K562 (cell line): ENCODE measurements at regions not wholly inside any gene's neighbourhood (a gene's known extent, or its start where the extent isn't known, plus 50 kb on each side); places are given as distances from the start of the nearest gene placed in this dataset.

Source experiments
- ATAC-seq: fragments of 200-7000 bp; cut with Tn5 transposase; 3 replicates; pipeline ENCODE4 v1.9.1; 2020; ENCODE audit warnings: moderate library complexity
- BruUV-seq: library from RNA; stranded (reverse); fragments of 400-500 nt; replicated peaks from 2 replicates; lab custom pipeline; 2021; lab: Mats Ljungman, UMichigan
- CTCF ChIA-PET: fragments of 300-600 bp; formaldehyde crosslinking; extraction: SDS; loops from one replicate; lab custom pipeline; 2021; ENCODE audit warnings: low intra/inter-chr PET ratio; lab: Yijun Ruan, JAX
- POLR2A ChIA-PET: fragments of 300-600, 350-650 bp; sonication (Branson Sonifier 250); formaldehyde crosslinking; extraction: SDS; loops from one replicate; lab custom pipeline; 2021; ENCODE audit warnings: antibody characterized with exemption, inconsistent platforms; lab: Yijun Ruan, JAX
- DNase-seq, 4 experiments: peaks; one replicate each; pipeline versions ENCODE4 v3.0.0 to v3.0.0-alpha.2; 2011 to 2018; ENCODE audit warnings: low spot score in 3 of 4, mixed read lengths in 3 of 4; ENCODE audit errors: extremely low read depth in 1 of 4
- FAIRE-seq: peaks from 2 replicates; lab custom pipeline; 2011; peaks lifted over from hg19 to GRCh38; lab: Jason Lieb, UNC
- H2AFZ ChIP-seq: 2 replicates; pipeline ENCODE4 v1.6.0; 2011; ENCODE audit warnings: low read depth, low read length, control low read depth, inconsistent platforms
- H3K27ac ChIP-seq: fragments of 200-600 bp; 3 replicates; pipeline ENCODE4 v1.8.0; 2011; ENCODE audit warnings: low read depth, mild to moderate bottlenecking, control low read depth, inconsistent platforms, low read length, moderate library complexity, mixed read lengths; ENCODE audit errors: extremely low read depth
- H3K27me3 ChIP-seq, 2 experiments: fragments of 300-600 bp in 1 of 2; 2 replicates in 1 of 2; 3 replicates in 1 of 2; pipeline versions ENCODE4 v1.6.0 to v1.8.0; 2011; ENCODE audit warnings: inconsistent platforms in 2 of 2, low read length in 2 of 2, mild to moderate bottlenecking in 1 of 2, mixed read lengths in 1 of 2, moderate library complexity in 1 of 2; ENCODE audit not compliant: control insufficient read depth in 2 of 2, insufficient read depth in 2 of 2
- H3K36me3 ChIP-seq: fragments of 300-600 bp; 3 replicates; pipeline ENCODE4 v1.8.0; 2011; ENCODE audit warnings: mild to moderate bottlenecking, low read length, inconsistent platforms; ENCODE audit not compliant: control insufficient read depth, insufficient read depth
- H3K4me1 ChIP-seq, 2 experiments: fragments of 200-600 bp in 1 of 2; replicated peaks in 1 of 2; 2 replicates in 1 of 2; 3 replicates in 1 of 2; pipeline versions ENCODE4 v1.5.1 to v1.8.0; 2011; ENCODE audit warnings: inconsistent platforms in 2 of 2, low read length in 2 of 2, mild to moderate bottlenecking in 1 of 2, mixed read lengths in 1 of 2, moderate library complexity in 1 of 2; ENCODE audit not compliant: control insufficient read depth in 2 of 2, insufficient read depth in 2 of 2
- H3K4me2 ChIP-seq: 2 replicates; pipeline ENCODE4 v1.6.1; 2011; ENCODE audit warnings: low read length, control low read depth, inconsistent platforms, mixed read lengths; ENCODE audit not compliant: insufficient read depth
- H3K4me3 ChIP-seq: fragments of 200-600 bp; sonication (generic), shearing (Covaris generic); 2 replicates; pipeline ENCODE4 v1.5.1; 2016; ENCODE audit warnings: control low read depth, inconsistent platforms
- H3K79me2 ChIP-seq: fragments of 200-600 bp; 3 replicates; pipeline ENCODE4 v1.8.0; 2011; ENCODE audit warnings: low read length, inconsistent platforms; ENCODE audit not compliant: control insufficient read depth, insufficient read depth
- H3K9ac ChIP-seq, 2 experiments: 2 replicates each; pipeline versions ENCODE4 v1.6.0 to v1.6.1; 2011; ENCODE audit warnings: low read depth in 2 of 2, low read length in 2 of 2, control low read depth in 1 of 2, inconsistent platforms in 1 of 2, mild to moderate bottlenecking in 1 of 2, mixed read lengths in 1 of 2; ENCODE audit not compliant: insufficient read depth in 1 of 2
- H3K9me1 ChIP-seq: one replicate; pipeline ENCODE4 v1.6.0; 2011; ENCODE audit warnings: inconsistent platforms, mild to moderate bottlenecking, low read length, moderate library complexity; ENCODE audit not compliant: control insufficient read depth, insufficient read depth
- H3K9me3 ChIP-seq: replicated peaks from 2 replicates; pipeline ENCODE4 v1.5.1; 2011; ENCODE audit warnings: low read depth, low read length, inconsistent platforms; ENCODE audit not compliant: control insufficient read depth, insufficient read depth
- H4K20me1 ChIP-seq: replicated peaks from 2 replicates; pipeline ENCODE4 v1.6.1; 2011; ENCODE audit warnings: low read length, inconsistent platforms, mixed read lengths; ENCODE audit not compliant: control insufficient read depth, insufficient read depth
- CEBPB ChIP-seq: fragments of 450-650 bp; IDR thresholded peaks from 2 replicates; pipeline ENCODE4 v1.6.1; 2016; ENCODE audit warnings: missing genetic modification characterization, missing compliant biosample characterization
- EWSR1 ChIP-seq: fragments of 450-650 bp; IDR thresholded peaks from 2 replicates; pipeline ENCODE4 v1.6.1; 2018; ENCODE audit warnings: borderline replicate concordance, mild to moderate bottlenecking, low read depth, moderate library complexity; ENCODE audit not compliant: partially characterized antibody
- GATA2 ChIP-seq: sonication (generic); formaldehyde crosslinking; IDR thresholded peaks from 2 replicates; pipeline ENCODE4 v1.4.0; 2020; ENCODE audit warnings: mild to moderate bottlenecking, missing genetic modification reagents
- GTF2E2 ChIP-seq: fragments of 200-800 bp; sonication (Bioruptor generic); IDR thresholded peaks from 2 replicates; pipeline ENCODE4 v1.6.1; 2016; ENCODE audit warnings: missing genetic modification characterization, missing compliant biosample characterization
- HDGF ChIP-seq: fragments of 450-650 bp; IDR thresholded peaks from 2 replicates; pipeline ENCODE4 v1.6.1; 2016
- JUNB ChIP-seq: fragments of 450-650 bp; formaldehyde crosslinking; conservative IDR thresholded peaks from 2 replicates; pipeline ENCODE4 v1.4.0; 2020; ENCODE audit warnings: mild to moderate bottlenecking
- KLF10 ChIP-seq: fragments of 250-450 bp; sonication (Bioruptor Pico); IDR thresholded peaks from 2 replicates; pipeline ENCODE4 v1.6.1; 2021; ENCODE audit warnings: matching md5 sums
- NCOA1 ChIP-seq: fragments of 450-650 bp; IDR thresholded peaks from 2 replicates; pipeline ENCODE4 v1.6.1; 2016; ENCODE audit warnings: low read depth
- NR3C1 ChIP-seq: sonication (generic); formaldehyde crosslinking; IDR thresholded peaks from 2 replicates; pipeline ENCODE4 v1.8.1; 2022; ENCODE audit warnings: missing genetic modification reagents
- POLR2AphosphoS5 ChIP-seq: IDR thresholded peaks from 2 replicates; pipeline ENCODE4 v1.6.1; 2011; ENCODE audit warnings: mild to moderate bottlenecking, low read depth, low read length, moderate library complexity; ENCODE audit not compliant: control insufficient read depth, insufficient read depth
- TAF7 ChIP-seq: fragments of 450-650 bp; IDR thresholded peaks from 2 replicates; pipeline ENCODE4 v1.6.1; 2016; ENCODE audit warnings: missing genetic modification characterization, missing compliant biosample characterization
- TAF9B ChIP-seq: fragments of 450-650 bp; IDR thresholded peaks from 2 replicates; pipeline ENCODE4 v1.6.1; 2018; ENCODE audit warnings: mild to moderate bottlenecking; ENCODE audit not compliant: partially characterized antibody
- ZNF584 ChIP-seq: fragments of 200-800 bp; sonication (Bioruptor generic); IDR thresholded peaks from 2 replicates; pipeline ENCODE4 v1.6.1; 2016; ENCODE audit warnings: low read depth, mild to moderate bottlenecking, missing genetic modification characterization, missing compliant biosample characterization
- WGBS: fragments of 100-300 bp; shearing (Covaris generic); methylation state at CpG from one replicate; pipeline ENCODE4 v1.1.6; 2016; ENCODE audit warnings: low coverage, mixed read lengths; ENCODE audit not compliant: insufficient coverage; ENCODE audit errors: missing lambda C conversion rate; 5-methylcytosine and 5-hydroxymethylcytosine counted together
- in situ Hi-C: fragments of 300-500 bp; cut with MboI; formaldehyde crosslinking; loops from 4 replicates; pipeline ENCODE4 v1.15.0; 2018; ENCODE audit warnings: inconsistent platforms, mixed read lengths
- intact Hi-C: fragments of 100-400 bp; cut with micrococcal nuclease; formaldehyde crosslinking; loops from 2 replicates; pipeline ENCODE4 v1.14.2; 2022
- TF ChIP-seq, protein P1 (sequence below): IDR thresholded peaks from 3 replicates; pipeline ENCODE4 v1.6.1; 2011; ENCODE audit warnings: borderline replicate concordance, mild to moderate bottlenecking, moderate library complexity; ENCODE audit not compliant: insufficient read length; ENCODE audit errors: extremely low read depth
- TF ChIP-seq, protein P2 (sequence below), 3 experiments: IDR thresholded peaks in 2 of 3; conservative IDR thresholded peaks in 1 of 3; 2 replicates each; pipeline ENCODE4 v1.5.1; 2011 to 2012; ENCODE audit warnings: low read length in 3 of 3, mild to moderate bottlenecking in 3 of 3, control low read depth in 2 of 3, improper control_type of control experiment in 1 of 3, inconsistent platforms in 1 of 3, low read depth in 1 of 3, mixed read lengths in 1 of 3, moderate library complexity in 1 of 3; ENCODE audit not compliant: insufficient read depth in 2 of 3

DNA sequence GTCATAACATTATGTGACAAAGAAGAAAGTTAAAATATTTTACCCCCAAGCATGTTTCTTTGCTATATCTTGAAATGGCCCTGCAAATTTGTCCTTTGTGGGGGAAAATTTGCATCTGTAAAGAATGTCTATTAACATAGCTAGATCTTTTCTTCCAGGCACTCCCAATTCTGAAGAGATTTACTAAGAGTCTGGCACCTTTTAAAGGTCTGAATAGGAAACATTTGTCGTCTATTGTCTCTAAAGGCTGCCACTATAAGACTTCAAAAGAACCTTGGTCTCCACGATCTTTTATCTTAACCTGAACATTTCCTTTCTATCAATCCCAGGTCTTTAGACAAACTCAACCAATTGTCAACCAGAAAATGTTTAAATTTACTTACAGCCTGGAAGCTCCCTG is 128.6 kb upstream of the VCX start:
- in situ Hi-C loops = no loop called here
- intact Hi-C loops = no loop called here
- H3K79me2 ChIP-seq = no peaks in the 10 kb centered on the region
- H2AFZ ChIP-seq = no peak overlapping the region
- H3K27ac ChIP-seq = no peak overlapping the region
- no peak overlapping the region for H3K4me3 ChIP-seq
- no peak overlapping the region for H3K4me2 ChIP-seq
- no peaks in the 10 kb centered on the region for H3K36me3 ChIP-seq
- no peaks in the 10 kb centered on the region for H4K20me1 ChIP-seq
- FAIRE-seq (no peak), ATAC-seq (no peak), DNase-seq (no peak)
- no peak overlapping the region for H3K9ac ChIP-seq
- 0% methylated on average over 2 of the region's 2 CpGs for WGBS
- H3K9me1 ChIP-seq = no peaks in the 10 kb centered on the region
- ChIA-PET POLR2A (no interaction called here), CTCF (no interaction called here)
- H3K27me3 ChIP-seq = no peaks in the 10 kb centered on the region
- BruUV-seq = no TSS peak
- H3K9me3 ChIP-seq = no peaks in the 10 kb centered on the region
- H3K4me1 ChIP-seq = no peaks in the 10 kb centered on the region
- TF ChIP-seq GATA2 (CRISPR knock-in tag) = no peak
- no peak for TF ChIP-seq HDGF
- no peak for TF ChIP-seq NCOA1
- no peak for TF ChIP-seq NR3C1 (CRISPR knock-in tag)
- TF ChIP-seq ZNF584 (CRISPR knock-in tag) = no peak
- TF ChIP-seq TAF7 (tag) = no peak
- TF ChIP-seq POLR2AphosphoS5 = no peak
- TF ChIP-seq TAF9B = no peak
- TF ChIP-seq, protein P1, sequence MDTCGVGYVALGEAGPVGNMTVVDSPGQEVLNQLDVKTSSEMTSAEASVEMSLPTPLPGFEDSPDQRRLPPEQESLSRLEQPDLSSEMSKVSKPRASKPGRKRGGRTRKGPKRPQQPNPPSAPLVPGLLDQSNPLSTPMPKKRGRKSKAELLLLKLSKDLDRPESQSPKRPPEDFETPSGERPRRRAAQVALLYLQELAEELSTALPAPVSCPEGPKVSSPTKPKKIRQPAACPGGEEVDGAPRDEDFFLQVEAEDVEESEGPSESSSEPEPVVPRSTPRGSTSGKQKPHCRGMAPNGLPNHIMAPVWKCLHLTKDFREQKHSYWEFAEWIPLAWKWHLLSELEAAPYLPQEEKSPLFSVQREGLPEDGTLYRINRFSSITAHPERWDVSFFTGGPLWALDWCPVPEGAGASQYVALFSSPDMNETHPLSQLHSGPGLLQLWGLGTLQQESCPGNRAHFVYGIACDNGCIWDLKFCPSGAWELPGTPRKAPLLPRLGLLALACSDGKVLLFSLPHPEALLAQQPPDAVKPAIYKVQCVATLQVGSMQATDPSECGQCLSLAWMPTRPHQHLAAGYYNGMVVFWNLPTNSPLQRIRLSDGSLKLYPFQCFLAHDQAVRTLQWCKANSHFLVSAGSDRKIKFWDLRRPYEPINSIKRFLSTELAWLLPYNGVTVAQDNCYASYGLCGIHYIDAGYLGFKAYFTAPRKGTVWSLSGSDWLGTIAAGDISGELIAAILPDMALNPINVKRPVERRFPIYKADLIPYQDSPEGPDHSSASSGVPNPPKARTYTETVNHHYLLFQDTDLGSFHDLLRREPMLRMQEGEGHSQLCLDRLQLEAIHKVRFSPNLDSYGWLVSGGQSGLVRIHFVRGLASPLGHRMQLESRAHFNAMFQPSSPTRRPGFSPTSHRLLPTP = no peak
- TF ChIP-seq, protein P2, sequence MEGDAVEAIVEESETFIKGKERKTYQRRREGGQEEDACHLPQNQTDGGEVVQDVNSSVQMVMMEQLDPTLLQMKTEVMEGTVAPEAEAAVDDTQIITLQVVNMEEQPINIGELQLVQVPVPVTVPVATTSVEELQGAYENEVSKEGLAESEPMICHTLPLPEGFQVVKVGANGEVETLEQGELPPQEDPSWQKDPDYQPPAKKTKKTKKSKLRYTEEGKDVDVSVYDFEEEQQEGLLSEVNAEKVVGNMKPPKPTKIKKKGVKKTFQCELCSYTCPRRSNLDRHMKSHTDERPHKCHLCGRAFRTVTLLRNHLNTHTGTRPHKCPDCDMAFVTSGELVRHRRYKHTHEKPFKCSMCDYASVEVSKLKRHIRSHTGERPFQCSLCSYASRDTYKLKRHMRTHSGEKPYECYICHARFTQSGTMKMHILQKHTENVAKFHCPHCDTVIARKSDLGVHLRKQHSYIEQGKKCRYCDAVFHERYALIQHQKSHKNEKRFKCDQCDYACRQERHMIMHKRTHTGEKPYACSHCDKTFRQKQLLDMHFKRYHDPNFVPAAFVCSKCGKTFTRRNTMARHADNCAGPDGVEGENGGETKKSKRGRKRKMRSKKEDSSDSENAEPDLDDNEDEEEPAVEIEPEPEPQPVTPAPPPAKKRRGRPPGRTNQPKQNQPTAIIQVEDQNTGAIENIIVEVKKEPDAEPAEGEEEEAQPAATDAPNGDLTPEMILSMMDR (IDR thresholded peaks at IDR 0.05 in 2 of 3, conservative IDR thresholded peaks at IDR 0.05 in 1 of 3; ENCODE audit: insufficient read depth in 2 of 3, low read depth in 1 of 3, low read length in 3 of 3) = no peak
- TF ChIP-seq CEBPB (tag) = no peak
- TF ChIP-seq GTF2E2 (tag) = no peak
- TF ChIP-seq JUNB (CRISPR knock-in tag) = no peak
- TF ChIP-seq EWSR1 = no peak
- no peak for TF ChIP-seq KLF10 (CRISPR knock-in tag)
